ENCODE measurements at regions not wholly inside any gene's neighbourhood (a gene's known extent, or its start where the extent isn't known, plus 50 kb on each side); places are given as distances from the start of the nearest gene placed in this dataset.
A peak's percentile ranks its signal among the peaks of the same experiment; 100 is the strongest.

- ChIA-PET CTCF (interaction anchor here (4.0 kb wide), 1 partner anchor 344 kb away, joined by 19 read pairs; no protein-coding TSS in a partner anchor), POLR2A (no interaction called here)
- DNase-seq (ENCODE audit: low read depth, low spot score) = no peak
- no peak for TF ChIP-seq CTCF (IDR thresholded peaks at IDR 0.05; ENCODE audit: insufficient read depth, low read length, missing control alignments)
- no peak overlapping the region for H3K4me3 ChIP-seq (ENCODE audit: low read depth, low read length)
Observed at GRCh38 chr7:16065939-16066338, 355.4 kb downstream of the CRPPA start.

DNA sequence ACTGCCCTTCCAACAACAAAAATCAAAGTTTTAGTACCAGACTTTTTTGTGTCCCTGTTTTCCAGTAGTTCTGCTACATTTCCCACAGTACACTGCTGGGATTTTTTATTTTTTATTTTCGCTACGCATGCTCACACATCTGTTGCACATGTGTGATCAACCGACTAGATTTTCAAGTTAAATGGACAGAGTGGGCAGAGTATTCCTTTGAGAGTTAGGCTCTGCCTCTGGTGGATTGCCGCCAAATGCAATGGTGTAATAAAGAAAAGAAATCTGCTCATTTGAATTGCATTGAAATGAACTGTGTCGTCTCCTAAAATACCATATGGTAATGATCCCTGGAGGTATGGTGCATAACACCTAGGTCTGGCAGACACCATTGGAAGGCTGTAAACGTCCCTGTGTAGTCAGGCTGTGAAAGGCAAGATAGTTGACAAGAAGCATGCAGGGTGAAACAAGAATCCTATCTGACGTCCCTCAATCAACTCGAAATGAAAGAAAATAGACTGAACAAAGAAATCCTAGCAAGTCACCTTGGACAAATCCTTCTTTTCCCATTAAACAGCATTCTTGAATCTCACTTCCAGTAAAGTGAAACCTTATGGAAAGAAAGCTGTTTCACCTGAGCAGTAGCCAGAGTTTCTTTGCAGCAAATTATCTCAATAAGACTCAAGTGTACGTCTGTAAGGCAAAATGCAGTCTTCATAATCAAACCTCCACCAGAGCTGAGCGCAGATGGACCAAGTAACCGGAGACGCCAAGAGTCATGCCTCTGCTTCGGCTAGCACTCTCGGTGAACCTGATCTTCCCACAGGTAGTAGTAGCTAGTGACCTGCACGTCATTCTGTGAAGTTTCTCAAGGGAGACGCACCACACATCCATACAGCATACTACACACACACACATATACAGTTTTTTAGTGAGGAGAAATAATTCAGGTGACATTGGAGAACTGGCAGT, 357.3 kb downstream of the CRPPA start:
- no peak for DNase-seq (ENCODE audit: low read depth, low spot score)
- ChIA-PET POLR2A (no interaction called here), CTCF (interaction anchor here (1.3 kb wide), 1 partner anchor 14 kb away, joined by 3 read pairs; no protein-coding TSS in a partner anchor)
- no peak overlapping the region for H3K4me3 ChIP-seq (ENCODE audit: low read depth, low read length)
- no peak for TF ChIP-seq CTCF (IDR thresholded peaks at IDR 0.05; ENCODE audit: insufficient read depth, low read length, missing control alignments)

GRCh38 chr7:16063221-16063620, 358.1 kb downstream of the CRPPA start:
- POLR2A ChIA-PET = no interaction called here
- CTCF ChIA-PET = no interaction called here
- no peak for TF ChIP-seq CTCF (IDR thresholded peaks at IDR 0.05; ENCODE audit: insufficient read depth, low read length, missing control alignments)
- DNase-seq (ENCODE audit: low read depth, low spot score) = no peak
- H3K4me3 ChIP-seq (ENCODE audit: low read depth, low read length) = no peak overlapping the region

- ChIA-PET CTCF (interaction anchor here (1.0 kb wide), 1 partner anchor 502 kb away, joined by 3 read pairs; no protein-coding TSS in a partner anchor), POLR2A (no interaction called here)
- DNase-seq (ENCODE audit: low read depth, low spot score) = peak; percentile 31
- TF ChIP-seq CTCF (IDR thresholded peaks at IDR 0.05; ENCODE audit: insufficient read depth, low read length, missing control alignments) = no peak
- no peak overlapping the region for H3K4me3 ChIP-seq (ENCODE audit: low read depth, low read length)
Observed at GRCh38 chr7:16062269-16062668, 359.1 kb downstream of the CRPPA start.

- ChIA-PET POLR2A (no interaction called here), CTCF (interaction anchor here (1.0 kb wide), 1 partner anchor 503 kb away, joined by 3 read pairs; no protein-coding TSS in a partner anchor)
- no peak for DNase-seq (ENCODE audit: low read depth, low spot score)
- no peak for TF ChIP-seq CTCF (IDR thresholded peaks at IDR 0.05; ENCODE audit: insufficient read depth, low read length, missing control alignments)
- no peak overlapping the region for H3K4me3 ChIP-seq (ENCODE audit: low read depth, low read length)
Observed at GRCh38 chr7:16061630-16062029, 359.7 kb downstream of the CRPPA start.

GRCh38 chr7:16061011-16061410, 360.3 kb downstream of the CRPPA start:
- ChIA-PET CTCF (no interaction called here), POLR2A (no interaction called here)
- no peak overlapping the region for H3K4me3 ChIP-seq (ENCODE audit: low read depth, low read length)
- no peak for TF ChIP-seq CTCF (IDR thresholded peaks at IDR 0.05; ENCODE audit: insufficient read depth, low read length, missing control alignments)
- DNase-seq (ENCODE audit: low read depth, low spot score) = no peak
